ACC112 (cell line): ENCODE measurements at regions not wholly inside any gene's neighbourhood (a gene's known extent, or its start where the extent isn't known, plus 50 kb on each side); places are given as distances from the start of the nearest gene placed in this dataset.

ENCODE experiments used
- H2AFZ ChIP-seq: fragments of 200-600 bp; sonication (generic); one replicate; pipeline ENCODE4 v1.6.0; 2017; ENCODE audit warnings: antibody characterized with exemption, low read length; ENCODE audit not compliant: unreplicated experiment
- H3K27ac ChIP-seq: fragments of 200-600 bp; sonication (generic); 2 replicates; pipeline ENCODE4 v1.5.1; 2014; ENCODE audit warnings: low read depth, mild to moderate bottlenecking, antibody characterized with exemption, low read length, moderate library complexity
- H3K27me3 ChIP-seq: fragments of 200-600 bp; sonication (generic); 2 replicates; pipeline ENCODE4 v1.6.1; 2014; ENCODE audit warnings: mild to moderate bottlenecking, antibody characterized with exemption, low read length, moderate library complexity, mixed read lengths; ENCODE audit not compliant: insufficient read depth
- H3K36me3 ChIP-seq: fragments of 200-600 bp; sonication (generic); 2 replicates; pipeline ENCODE4 v1.6.1; 2016; ENCODE audit warnings: mild to moderate bottlenecking, antibody characterized with exemption, low read length, moderate library complexity, mixed read lengths; ENCODE audit not compliant: insufficient read depth
- H3K4me1 ChIP-seq: fragments of 200-600 bp; sonication (generic); one replicate; pipeline ENCODE4 v1.6.1; 2016; ENCODE audit warnings: low read length, mixed read lengths; ENCODE audit not compliant: insufficient read depth, unreplicated experiment, control insufficient read depth
- H3K4me3 ChIP-seq: fragments of 200-600 bp; sonication (generic); 2 replicates; pipeline ENCODE4 v1.5.1; 2014; ENCODE audit warnings: mild to moderate bottlenecking, low read depth, low read length
- H3K79me2 ChIP-seq: fragments of 200-600 bp; sonication (generic); one replicate; pipeline ENCODE4 v1.6.0; 2016; ENCODE audit warnings: low read length; ENCODE audit not compliant: control insufficient read depth, unreplicated experiment, insufficient read depth

DNA sequence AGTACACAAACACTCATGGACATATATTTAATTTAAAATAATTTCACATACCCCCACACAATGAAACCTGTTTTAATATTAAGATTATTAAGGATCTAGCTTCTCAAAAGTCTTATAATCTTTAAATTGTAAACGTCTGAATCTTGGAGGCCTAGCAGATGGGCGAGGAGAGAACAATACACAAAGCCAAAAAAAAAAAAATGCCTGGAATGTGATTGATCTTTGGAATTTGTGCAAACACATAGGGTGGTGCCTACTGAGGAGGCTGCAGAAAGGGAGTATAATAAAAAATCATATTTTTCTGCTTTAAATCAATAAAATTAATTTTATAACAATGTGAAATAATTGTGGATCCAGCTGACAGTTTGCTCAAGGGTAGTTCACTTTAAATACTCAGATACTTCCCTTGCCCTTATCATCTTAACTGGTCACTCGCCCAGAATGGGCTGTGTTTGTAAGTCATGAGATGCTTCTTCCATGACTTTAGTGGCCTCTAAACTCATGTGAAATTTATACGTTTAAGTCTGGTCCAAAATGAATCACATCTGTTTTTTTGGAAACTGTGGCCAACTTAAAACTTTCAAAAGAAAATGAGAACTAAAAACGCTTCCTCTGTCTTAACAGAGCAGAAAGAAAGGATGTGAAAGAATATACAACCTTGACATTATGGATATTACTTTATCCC is 802.8 kb upstream of the CXADR start:
- Histone ChIP-seq H2AFZ (peak overlapping the region; percentile 42), H3K79me2 (no peaks in the 10 kb centered on the region), H3K27ac (no peak overlapping the region), H3K36me3 (no peaks in the 10 kb centered on the region), H3K4me3 (no peak overlapping the region), H3K27me3 (no peaks in the 10 kb centered on the region), H3K4me1 (peaks cover 19% of the 10 kb centered on the region)

GRCh38 chr21:16711757-16712156 is 801.1 kb upstream of the CXADR start:
- H3K36me3 ChIP-seq = no peaks in the 10 kb centered on the region
- no peak overlapping the region for H3K27ac ChIP-seq
- no peak overlapping the region for H3K4me3 ChIP-seq
- H2AFZ ChIP-seq = no peak overlapping the region
- H3K79me2 ChIP-seq = no peaks in the 10 kb centered on the region
- peaks cover 19% of the 10 kb centered on the region for H3K4me1 ChIP-seq
- no peaks in the 10 kb centered on the region for H3K27me3 ChIP-seq

- H2AFZ ChIP-seq = peak overlapping the region; percentile 3
- no peaks in the 10 kb centered on the region for H3K79me2 ChIP-seq
- peak overlapping the region; percentile 18; the same call in 1 of the 2 replicates for H3K4me3 ChIP-seq
- no peaks in the 10 kb centered on the region for H3K36me3 ChIP-seq
- H3K27ac ChIP-seq = no peak overlapping the region
- peaks cover 14% of the 10 kb centered on the region for H3K4me1 ChIP-seq
- no peaks in the 10 kb centered on the region for H3K27me3 ChIP-seq
Measured at GRCh38 chr21:16713331-16714117, 799.3 kb upstream of the CXADR start.

- no peaks in the 10 kb centered on the region for H3K27me3 ChIP-seq
- H3K27ac ChIP-seq = no peak overlapping the region
- no peak overlapping the region for H2AFZ ChIP-seq
- H3K79me2 ChIP-seq = no peaks in the 10 kb centered on the region
- H3K4me3 ChIP-seq = no peak overlapping the region
- no peaks in the 10 kb centered on the region for H3K4me1 ChIP-seq
- no peaks in the 10 kb centered on the region for H3K36me3 ChIP-seq
Measured at GRCh38 chr21:16740511-16740910, 772.3 kb upstream of the CXADR start.

DNA sequence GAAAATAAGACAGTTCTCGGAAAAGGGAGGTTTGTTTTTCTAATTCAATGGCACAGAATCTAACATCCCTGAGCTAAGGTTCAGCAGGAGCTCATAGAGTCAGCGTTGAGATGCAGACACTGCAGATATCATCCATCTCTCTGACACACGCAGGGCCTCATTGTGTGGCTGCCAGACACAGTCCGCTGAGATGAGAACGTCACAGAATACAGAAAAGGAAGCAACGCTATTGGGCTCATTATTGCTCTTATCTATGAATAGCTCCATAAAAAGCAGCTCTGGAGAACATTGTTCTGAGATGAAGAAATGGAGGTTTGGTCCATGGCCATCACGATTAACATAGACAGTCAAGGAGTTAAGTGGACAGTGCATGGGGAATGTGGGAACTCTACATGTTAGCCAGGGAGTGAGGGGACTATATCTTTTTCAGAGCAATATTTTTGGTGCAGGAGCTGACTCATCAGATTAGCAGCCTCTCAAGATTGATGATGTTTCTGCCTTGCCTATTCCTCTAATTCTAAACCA is 771.6 kb upstream of the CXADR start:
- H3K79me2 ChIP-seq = no peaks in the 10 kb centered on the region
- no peaks in the 10 kb centered on the region for H3K4me1 ChIP-seq
- no peak overlapping the region for H2AFZ ChIP-seq
- no peaks in the 10 kb centered on the region for H3K36me3 ChIP-seq
- H3K4me3 ChIP-seq = no peak overlapping the region
- no peaks in the 10 kb centered on the region for H3K27me3 ChIP-seq
- no peak overlapping the region for H3K27ac ChIP-seq

- Histone ChIP-seq H2AFZ (no peak overlapping the region), H3K4me3 (no peak overlapping the region), H3K36me3 (no peaks in the 10 kb centered on the region), H3K27ac (no peak overlapping the region), H3K79me2 (no peaks in the 10 kb centered on the region), H3K27me3 (no peaks in the 10 kb centered on the region), H3K4me1 (no peaks in the 10 kb centered on the region)
Measured at GRCh38 chr21:16742131-16742641, 770.7 kb upstream of the CXADR start.

DNA sequence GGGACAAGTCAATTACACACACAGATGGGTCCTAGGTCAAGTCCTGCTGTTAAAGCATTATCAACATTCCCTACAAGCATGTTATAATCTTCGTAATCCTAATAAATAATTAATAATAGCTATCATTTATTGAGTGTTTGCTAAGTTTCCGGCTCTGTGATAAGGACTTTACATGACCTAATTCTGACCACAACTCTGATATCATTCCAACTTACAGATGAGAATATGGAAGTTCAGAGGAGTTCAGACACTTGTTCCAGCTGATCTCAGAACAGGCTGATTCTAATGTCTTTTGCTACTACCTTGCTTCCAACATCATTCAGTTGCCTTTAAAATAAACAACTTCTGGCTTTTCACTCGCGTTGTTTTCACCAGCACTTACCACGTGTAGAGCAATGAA is 770.1 kb upstream of the CXADR start:
- Histone ChIP-seq H3K27ac (no peak overlapping the region), H2AFZ (no peak overlapping the region), H3K36me3 (no peaks in the 10 kb centered on the region)

GRCh38 chr21:16743317-16743716 is 769.5 kb upstream of the CXADR start:
- Histone ChIP-seq H3K36me3 (no peaks in the 10 kb centered on the region), H3K79me2 (no peaks in the 10 kb centered on the region), H3K4me1 (no peaks in the 10 kb centered on the region), H3K27ac (no peak overlapping the region), H3K4me3 (no peak overlapping the region), H3K27me3 (no peaks in the 10 kb centered on the region), H2AFZ (no peak overlapping the region)

More for the DNA sequence above, 770.1 kb upstream of the CXADR start:
- Histone ChIP-seq H3K79me2 (no peaks in the 10 kb centered on the region), H3K27me3 (no peaks in the 10 kb centered on the region), H3K4me3 (no peak overlapping the region), H3K4me1 (no peaks in the 10 kb centered on the region)

DNA sequence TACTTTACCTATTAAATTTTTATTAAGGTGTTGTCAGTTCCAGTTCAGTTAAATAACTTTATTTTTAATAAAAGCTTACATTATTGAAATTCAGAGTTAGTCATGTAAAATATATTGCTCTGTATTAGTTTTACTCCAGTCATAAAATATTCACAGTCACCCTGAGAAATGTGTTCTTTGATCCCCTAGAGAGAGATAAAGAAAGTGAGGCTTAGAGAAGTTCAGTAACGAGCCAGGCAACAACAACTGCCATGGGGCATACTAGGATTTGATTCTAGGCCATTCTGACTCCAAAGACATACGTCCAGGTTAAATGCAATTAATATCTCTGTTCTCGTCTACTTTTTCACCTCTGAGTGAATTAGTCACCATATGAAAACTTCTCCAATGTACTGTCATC is 761.9 kb upstream of the CXADR start:
- Histone ChIP-seq H3K27ac (no peak overlapping the region), H3K36me3 (no peaks in the 10 kb centered on the region), H3K4me1 (no peaks in the 10 kb centered on the region), H3K27me3 (no peaks in the 10 kb centered on the region), H2AFZ (no peak overlapping the region), H3K4me3 (no peak overlapping the region), H3K79me2 (no peaks in the 10 kb centered on the region)

DNA sequence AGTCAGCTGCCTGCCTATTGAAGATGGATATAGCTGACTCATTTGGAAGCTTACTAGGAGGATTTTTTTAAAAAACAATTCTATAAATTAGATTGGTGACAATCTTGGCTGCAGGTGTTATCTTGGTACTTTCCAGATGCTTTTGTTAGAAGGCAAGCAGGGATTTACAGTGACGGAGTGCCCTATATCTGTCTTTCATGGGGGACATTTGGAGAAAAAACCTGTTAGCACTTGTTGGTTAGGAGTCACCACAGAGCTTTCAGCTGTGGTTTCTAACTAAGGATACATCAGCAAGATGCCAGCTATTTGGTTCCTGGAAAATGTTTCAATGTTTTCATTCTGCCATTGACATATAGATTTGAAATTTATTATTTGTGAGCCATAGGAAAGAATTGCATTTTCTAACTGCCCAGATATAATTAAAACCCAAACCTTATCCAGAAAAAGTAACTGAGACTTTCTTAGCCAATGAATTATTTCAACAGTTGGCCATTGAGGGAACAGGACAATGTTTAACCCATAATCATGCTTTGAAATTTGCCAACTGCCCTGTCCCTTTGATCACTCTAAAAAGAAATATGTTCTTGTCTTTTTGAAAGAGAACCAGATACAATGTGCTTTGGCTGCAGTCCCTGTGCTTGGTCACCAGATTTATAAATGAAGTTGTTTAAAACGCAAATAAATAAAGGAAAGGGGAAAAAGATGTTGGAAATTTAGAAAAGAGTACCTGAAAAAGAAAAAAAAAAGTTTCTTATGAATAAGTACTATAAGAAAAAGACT is 761.0 kb upstream of the CXADR start:
- Histone ChIP-seq H3K27me3 (no peaks in the 10 kb centered on the region), H3K79me2 (no peaks in the 10 kb centered on the region), H3K27ac (no peak overlapping the region), H3K4me3 (no peak overlapping the region), H3K4me1 (no peaks in the 10 kb centered on the region), H3K36me3 (no peaks in the 10 kb centered on the region), H2AFZ (no peak overlapping the region)
